Suprapubic skin (tissue), 3 donors: ENCODE measurements at regions not wholly inside any gene's neighbourhood (a gene's known extent, or its start where the extent isn't known, plus 50 kb on each side); places are given as distances from the start of the nearest gene placed in this dataset.

ENCODE experiments used
- POLR2A ChIP-seq, 2 donors: fragments of 450-650 bp; IDR thresholded peaks; one replicate each; pipeline ENCODE4 v1.6.1; 2017; ENCODE audit warnings: antibody characterized with exemption in 2 of 2, mild to moderate bottlenecking in 2 of 2, moderate library complexity in 2 of 2
- TF ChIP-seq, protein P1 (sequence below), 2 donors: fragments of 200-600 bp in 1 of 2; fragments of 450-650 bp in 1 of 2; sonication (generic) in 1 of 2; IDR thresholded peaks; one replicate each; pipeline ENCODE4 v1.5.1; 2016 to 2019; ENCODE audit warnings: antibody characterized with exemption in 2 of 2, mild to moderate bottlenecking in 1 of 2, moderate library complexity in 1 of 2

DNA sequence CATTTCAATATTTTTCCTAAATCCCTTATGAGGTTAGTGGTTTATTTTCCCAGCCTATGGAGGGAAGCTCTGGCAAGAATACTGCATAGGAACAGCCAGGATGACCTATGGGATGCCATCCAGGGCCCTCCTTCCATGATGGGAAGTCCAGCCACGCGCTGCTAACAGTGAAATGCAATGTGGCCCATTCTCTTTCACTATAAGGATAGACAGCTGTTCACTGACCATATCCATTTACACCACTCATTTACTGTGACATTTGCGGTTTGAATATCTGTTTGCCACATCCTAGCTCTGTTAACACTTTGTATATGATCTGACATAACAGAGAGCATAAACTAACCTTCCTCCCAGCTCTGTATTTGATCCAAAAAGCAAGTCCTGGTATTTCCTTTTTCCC lies 471.7 kb downstream of the CBLN4 start:
- no peak for TF ChIP-seq POLR2A (IDR thresholded peaks at IDR 0.05)
- TF ChIP-seq, protein P1, sequence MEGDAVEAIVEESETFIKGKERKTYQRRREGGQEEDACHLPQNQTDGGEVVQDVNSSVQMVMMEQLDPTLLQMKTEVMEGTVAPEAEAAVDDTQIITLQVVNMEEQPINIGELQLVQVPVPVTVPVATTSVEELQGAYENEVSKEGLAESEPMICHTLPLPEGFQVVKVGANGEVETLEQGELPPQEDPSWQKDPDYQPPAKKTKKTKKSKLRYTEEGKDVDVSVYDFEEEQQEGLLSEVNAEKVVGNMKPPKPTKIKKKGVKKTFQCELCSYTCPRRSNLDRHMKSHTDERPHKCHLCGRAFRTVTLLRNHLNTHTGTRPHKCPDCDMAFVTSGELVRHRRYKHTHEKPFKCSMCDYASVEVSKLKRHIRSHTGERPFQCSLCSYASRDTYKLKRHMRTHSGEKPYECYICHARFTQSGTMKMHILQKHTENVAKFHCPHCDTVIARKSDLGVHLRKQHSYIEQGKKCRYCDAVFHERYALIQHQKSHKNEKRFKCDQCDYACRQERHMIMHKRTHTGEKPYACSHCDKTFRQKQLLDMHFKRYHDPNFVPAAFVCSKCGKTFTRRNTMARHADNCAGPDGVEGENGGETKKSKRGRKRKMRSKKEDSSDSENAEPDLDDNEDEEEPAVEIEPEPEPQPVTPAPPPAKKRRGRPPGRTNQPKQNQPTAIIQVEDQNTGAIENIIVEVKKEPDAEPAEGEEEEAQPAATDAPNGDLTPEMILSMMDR (IDR thresholded peaks at IDR 0.05): no peak
